ENCODE measurements at regions not wholly inside any gene's neighbourhood (a gene's known extent, or its start where the extent isn't known, plus 50 kb on each side); places are given as distances from the start of the nearest gene placed in this dataset.
"Not testable (repeated sequence)": the region's sequence is repeated elsewhere in the genome, so short reads cannot be mapped to it uniquely, and the experiment has no call there.

GRCh38 chr7:113263215-113263742, 144.9 kb upstream of the SMIM30 start:
- not testable (repeated sequence) for TF ChIP-seq FOS (IDR thresholded peaks at IDR 0.05; ENCODE audit: low read depth, low read length); CTCF (conservative IDR thresholded peaks at IDR 0.05; ENCODE audit: low read depth, low read length); POLR2A (IDR thresholded peaks at IDR 0.05; ENCODE audit: low read depth, low read length); ELK1 (IDR thresholded peaks at IDR 0.05; ENCODE audit: borderline replicate concordance, low read depth, low read length); BHLHE40 (IDR thresholded peaks at IDR 0.05; ENCODE audit: low read depth, low read length); RAD21 (IDR thresholded peaks at IDR 0.05; ENCODE audit: low read length); USF2 (IDR thresholded peaks at IDR 0.05; ENCODE audit: low read depth, low read length); MXI1 (IDR thresholded peaks at IDR 0.05; ENCODE audit: borderline replicate concordance, low read depth, low read length)

Data from IMR-90 (cell line).